Vagina (tissue), 2 donors: ENCODE measurements at regions not wholly inside any gene's neighbourhood (a gene's known extent, or its start where the extent isn't known, plus 50 kb on each side); places are given as distances from the start of the nearest gene placed in this dataset.

Experiments
- DNase-seq, 2 donors: peaks; one replicate each; pipeline ENCODE4 v3.0.0-alpha.2; 2017; ENCODE audit errors: extremely low spot score in 2 of 2
- H3K27ac ChIP-seq: fragments of 200-600 bp; sonication (generic); one replicate; pipeline ENCODE4 v1.5.1; 2019
- H3K27me3 ChIP-seq: fragments of 200-600 bp; sonication (generic); one replicate; pipeline ENCODE4 v1.5.1; 2019
- H3K36me3 ChIP-seq, 2 donors: fragments of 200-600 bp; sonication (generic); one replicate each; pipeline ENCODE4 v1.5.1; 2017 to 2019
- H3K4me1 ChIP-seq: fragments of 200-600 bp; sonication (generic); one replicate; pipeline ENCODE4 v1.5.1; 2019
- H3K4me3 ChIP-seq, 2 donors: fragments of 200-600 bp; sonication (generic); 1 replicate in 1 of 2; 2 replicates in 1 of 2; pipeline ENCODE4 v1.5.1; 2016 to 2019
- H3K9me3 ChIP-seq: fragments of 200-600 bp; sonication (generic); one replicate; pipeline ENCODE4 v1.5.1; 2019
- POLR2A ChIP-seq, 2 donors: fragments of 450-650 bp; IDR thresholded peaks; one replicate each; pipeline ENCODE4 v1.6.1; 2017; ENCODE audit warnings: antibody characterized with exemption in 2 of 2, mild to moderate bottlenecking in 2 of 2, moderate library complexity in 2 of 2
- POLR2AphosphoS5 ChIP-seq, 2 donors: sonication (generic); formaldehyde crosslinking; IDR thresholded peaks; one replicate each; pipeline ENCODE4 v1.9.0; 2017; ENCODE audit warnings: antibody characterized with exemption in 2 of 2, mild to moderate bottlenecking in 2 of 2, low read depth in 1 of 2; ENCODE audit not compliant: insufficient read depth in 1 of 2
- intact Hi-C: fragments of 100-400 bp; cut with DNase I; formaldehyde crosslinking; loops from one replicate; pipeline ENCODE4 v1.15.1; 2023
- TF ChIP-seq, protein P1 (sequence below), 3 experiments: fragments of 450-650 bp in 2 of 3; fragments of 200-600 bp in 1 of 3; sonication (generic) in 1 of 3; IDR thresholded peaks; one replicate each; pipeline ENCODE4 v1.5.1; 2017 to 2019; ENCODE audit warnings: antibody characterized with exemption in 3 of 3, mild to moderate bottlenecking in 2 of 3, moderate library complexity in 2 of 3

DNA sequence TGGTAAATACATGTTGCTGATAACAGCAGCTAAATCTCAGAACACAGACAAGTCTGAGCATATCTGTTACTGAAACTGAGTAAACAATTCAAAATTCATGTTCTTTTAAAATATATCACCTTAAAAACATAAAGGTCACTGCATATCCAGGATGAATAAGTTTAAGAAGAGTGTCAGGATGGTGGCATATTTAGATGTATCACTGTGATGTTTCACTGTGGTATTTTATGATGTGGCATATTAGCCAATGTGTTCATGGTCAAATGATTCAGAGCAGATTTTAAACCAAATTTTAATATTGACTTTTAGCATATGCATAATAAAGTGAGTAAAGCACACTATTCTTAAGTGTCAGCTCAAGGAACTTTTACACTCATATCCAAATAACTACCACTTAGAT, 346.4 kb upstream of the DPPA4 start:
- Histone ChIP-seq H3K4me3 (no peak overlapping the region), H3K36me3 (no peaks in the 10 kb centered on the region), H3K27me3 (no peaks in the 10 kb centered on the region), H3K27ac (no peak overlapping the region), H3K4me1 (no peaks in the 10 kb centered on the region), H3K9me3 (no peaks in the 10 kb centered on the region)
- TF ChIP-seq POLR2AphosphoS5 (IDR thresholded peaks at IDR 0.05; ENCODE audit: insufficient read depth in 1 of 2, low read depth in 1 of 2) = no peak
- no peak for TF ChIP-seq POLR2A (IDR thresholded peaks at IDR 0.05)
- intact Hi-C loops = no loop called here
- DNase-seq = no peak

DNA sequence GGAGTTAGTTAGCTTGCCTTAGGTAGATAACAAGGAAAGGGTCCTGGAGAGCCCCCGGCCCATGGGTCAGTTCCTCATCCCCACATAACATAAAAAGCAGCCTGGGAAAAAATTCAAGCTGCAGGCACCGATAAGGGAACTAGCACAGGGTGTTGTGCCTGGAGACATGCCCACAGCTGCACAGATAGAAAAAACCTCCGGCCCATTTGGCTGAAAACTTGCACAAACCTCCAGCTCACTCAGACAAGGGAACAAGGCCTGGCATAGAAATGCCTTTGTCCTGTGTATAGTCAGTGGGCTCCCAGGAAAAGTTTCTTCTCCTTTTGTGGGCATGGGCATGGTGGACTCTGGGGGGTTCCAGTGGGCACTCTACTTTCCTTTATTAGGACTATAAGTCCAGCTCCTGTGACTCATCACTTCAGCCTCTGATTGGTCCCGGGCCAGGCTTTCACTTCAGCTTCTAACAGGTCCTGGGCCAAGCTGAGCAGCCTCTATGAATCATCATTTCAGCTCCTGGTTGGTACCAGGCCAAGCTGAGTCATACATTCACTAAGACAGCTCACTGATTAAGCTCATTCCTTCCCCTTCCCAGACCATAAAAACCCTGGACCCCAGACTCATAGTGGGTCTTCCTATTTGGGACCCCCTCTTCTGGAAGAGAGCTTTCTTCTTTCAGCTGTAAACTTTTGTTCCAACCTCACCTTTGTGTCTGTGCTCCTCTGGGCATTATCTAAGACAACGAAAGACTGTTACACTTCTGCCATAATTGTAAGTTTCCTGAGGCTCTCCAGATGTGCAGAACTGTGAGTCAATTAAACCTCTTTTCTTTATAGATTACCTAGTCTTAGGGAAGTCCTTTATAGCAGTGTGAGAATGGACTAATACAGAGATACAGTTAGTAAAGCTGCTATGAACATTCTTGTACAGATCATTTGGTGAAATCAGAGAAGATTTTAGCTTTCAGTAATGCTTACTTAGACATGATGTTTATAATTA, 348.0 kb upstream of the DPPA4 start:
- Histone ChIP-seq H3K9me3 (peaks cover under 1% of the 10 kb centered on the region), H3K36me3 (no peaks in the 10 kb centered on the region), H3K4me1 (no peaks in the 10 kb centered on the region), H3K27ac (no peak overlapping the region), H3K4me3 (no peak overlapping the region), H3K27me3 (no peaks in the 10 kb centered on the region)
- intact Hi-C loops = no loop called here
- DNase-seq = no peak
- no peak for TF ChIP-seq POLR2A (IDR thresholded peaks at IDR 0.05)

DNA sequence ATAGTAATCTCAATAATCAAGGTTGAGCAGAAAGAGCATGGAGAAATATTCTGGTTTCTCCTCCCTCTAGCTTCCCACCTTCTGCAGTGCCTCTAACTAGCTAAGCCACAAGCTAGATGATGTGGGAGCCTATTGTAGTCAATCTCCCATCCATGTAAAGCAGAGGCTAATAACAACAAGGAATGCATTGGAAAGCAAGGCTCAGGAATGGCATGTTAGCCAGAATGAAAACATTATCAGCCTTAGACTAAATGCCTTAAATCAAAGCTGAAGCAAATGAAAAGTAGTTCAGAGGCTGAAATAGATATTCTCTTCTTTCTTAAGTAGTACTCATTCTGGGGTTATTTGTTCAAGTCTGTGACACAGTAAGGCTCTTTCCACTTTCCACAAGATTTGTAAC, 350.3 kb upstream of the DPPA4 start:
- Histone ChIP-seq H3K36me3 (no peaks in the 10 kb centered on the region), H3K4me3 (no peak overlapping the region), H3K27me3 (no peaks in the 10 kb centered on the region), H3K27ac (no peak overlapping the region), H3K9me3 (peaks cover 5% of the 10 kb centered on the region), H3K4me1 (no peaks in the 10 kb centered on the region)
- intact Hi-C loops = no loop called here
- TF ChIP-seq POLR2AphosphoS5 (IDR thresholded peaks at IDR 0.05; ENCODE audit: insufficient read depth in 1 of 2, low read depth in 1 of 2) (no peak), POLR2A (IDR thresholded peaks at IDR 0.05) (no peak)
- TF ChIP-seq, protein P1, sequence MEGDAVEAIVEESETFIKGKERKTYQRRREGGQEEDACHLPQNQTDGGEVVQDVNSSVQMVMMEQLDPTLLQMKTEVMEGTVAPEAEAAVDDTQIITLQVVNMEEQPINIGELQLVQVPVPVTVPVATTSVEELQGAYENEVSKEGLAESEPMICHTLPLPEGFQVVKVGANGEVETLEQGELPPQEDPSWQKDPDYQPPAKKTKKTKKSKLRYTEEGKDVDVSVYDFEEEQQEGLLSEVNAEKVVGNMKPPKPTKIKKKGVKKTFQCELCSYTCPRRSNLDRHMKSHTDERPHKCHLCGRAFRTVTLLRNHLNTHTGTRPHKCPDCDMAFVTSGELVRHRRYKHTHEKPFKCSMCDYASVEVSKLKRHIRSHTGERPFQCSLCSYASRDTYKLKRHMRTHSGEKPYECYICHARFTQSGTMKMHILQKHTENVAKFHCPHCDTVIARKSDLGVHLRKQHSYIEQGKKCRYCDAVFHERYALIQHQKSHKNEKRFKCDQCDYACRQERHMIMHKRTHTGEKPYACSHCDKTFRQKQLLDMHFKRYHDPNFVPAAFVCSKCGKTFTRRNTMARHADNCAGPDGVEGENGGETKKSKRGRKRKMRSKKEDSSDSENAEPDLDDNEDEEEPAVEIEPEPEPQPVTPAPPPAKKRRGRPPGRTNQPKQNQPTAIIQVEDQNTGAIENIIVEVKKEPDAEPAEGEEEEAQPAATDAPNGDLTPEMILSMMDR (IDR thresholded peaks at IDR 0.05) = no peak
- no peak for DNase-seq

DNA sequence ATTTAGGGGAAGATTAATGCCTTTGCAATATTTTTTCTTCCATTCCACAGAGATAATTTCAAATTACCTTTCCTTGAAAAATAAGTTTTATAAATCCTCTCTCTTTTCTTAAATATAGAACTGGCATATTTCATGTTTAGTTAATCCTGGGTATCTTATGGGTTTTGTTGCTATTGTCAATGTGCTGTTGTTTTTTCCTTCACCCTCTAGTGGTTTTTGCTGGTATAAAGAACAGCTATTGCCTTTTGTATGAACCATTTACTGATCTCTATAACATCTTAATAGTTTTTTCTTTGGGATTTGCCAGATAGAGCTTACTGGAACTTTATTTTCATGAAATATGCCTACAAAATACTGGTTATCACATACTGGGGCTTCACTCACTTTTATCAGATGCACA, 359.6 kb upstream of the DPPA4 start:
- no peak for TF ChIP-seq POLR2A (IDR thresholded peaks at IDR 0.05)
- TF ChIP-seq, protein P1 (IDR thresholded peaks at IDR 0.05) = no peak
- TF ChIP-seq POLR2AphosphoS5 (IDR thresholded peaks at IDR 0.05; ENCODE audit: insufficient read depth in 1 of 2, low read depth in 1 of 2) = no peak
- Histone ChIP-seq H3K36me3 (no peaks in the 10 kb centered on the region), H3K4me1 (no peaks in the 10 kb centered on the region), H3K9me3 (no peaks in the 10 kb centered on the region), H3K27ac (no peak overlapping the region), H3K27me3 (no peaks in the 10 kb centered on the region), H3K4me3 (no peak overlapping the region)
- DNase-seq = no peak
- intact Hi-C loops = no loop called here

DNA sequence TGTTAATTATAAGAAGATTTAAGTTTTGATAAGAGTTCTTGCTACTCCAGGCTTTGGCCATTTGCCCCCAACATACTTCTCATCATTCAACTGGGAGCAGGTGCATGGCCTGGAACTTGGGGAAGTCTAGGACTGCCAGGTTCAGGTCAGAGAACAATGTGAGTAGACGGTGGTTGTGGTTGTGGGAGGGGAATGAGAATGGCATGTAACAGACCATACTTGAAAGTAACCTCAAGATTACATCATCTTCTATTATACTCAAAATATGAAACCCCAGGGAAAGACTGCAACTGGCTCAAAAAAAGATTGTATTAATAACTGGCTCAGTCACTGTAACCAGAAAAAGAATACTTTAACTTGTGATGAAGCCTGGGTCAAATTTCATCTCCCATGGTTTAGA, 364.9 kb upstream of the DPPA4 start:
- intact Hi-C loops = no loop called here
- H3K4me3 ChIP-seq = no peak overlapping the region
- no peaks in the 10 kb centered on the region for H3K4me1 ChIP-seq

More for the DNA sequence above, 364.9 kb upstream of the DPPA4 start:
- Histone ChIP-seq H3K9me3 (no peaks in the 10 kb centered on the region), H3K36me3 (no peaks in the 10 kb centered on the region), H3K27ac (no peak overlapping the region), H3K27me3 (no peaks in the 10 kb centered on the region)
- no peak for DNase-seq
- TF ChIP-seq POLR2AphosphoS5 (IDR thresholded peaks at IDR 0.05; ENCODE audit: insufficient read depth in 1 of 2, low read depth in 1 of 2) = no peak
- TF ChIP-seq, protein P1 (IDR thresholded peaks at IDR 0.05) = no peak
- no peak for TF ChIP-seq POLR2A (IDR thresholded peaks at IDR 0.05)
